Keratinocyte (primary cell): ENCODE measurements at regions not wholly inside any gene's neighbourhood (a gene's known extent, or its start where the extent isn't known, plus 50 kb on each side); places are given as distances from the start of the nearest gene placed in this dataset.

Source experiments
- DNase-seq: peaks from one replicate; pipeline ENCODE4 v3.0.0-alpha.2; 2011; ENCODE audit warnings: low read depth, missing footprints, low spot score
- FAIRE-seq: peaks from 2 replicates; lab custom pipeline; 2011; peaks lifted over from hg19 to GRCh38; lab: Jason Lieb, UNC
- H2AFZ ChIP-seq: 2 replicates; pipeline ENCODE4 v1.6.0; 2012; ENCODE audit warnings: low read length, control low read depth, inconsistent platforms; ENCODE audit not compliant: control insufficient read depth
- H3K27ac ChIP-seq: 2 replicates; pipeline ENCODE4 v1.5.1; 2011; ENCODE audit warnings: low read length; ENCODE audit not compliant: control insufficient read depth, insufficient read depth
- H3K27me3 ChIP-seq: 3 replicates; pipeline ENCODE4 v1.6.0; 2011; ENCODE audit warnings: low read length; ENCODE audit not compliant: control insufficient read depth, insufficient read depth; ENCODE audit errors: extremely low read depth
- H3K36me3 ChIP-seq, 2 experiments: 2 replicates in 1 of 2; 3 replicates in 1 of 2; pipeline ENCODE4 v1.5.1; 2011; ENCODE audit warnings: low read length in 2 of 2, mild to moderate bottlenecking in 1 of 2; ENCODE audit not compliant: control insufficient read depth in 2 of 2, insufficient read depth in 2 of 2; ENCODE audit errors: extremely low read depth in 1 of 2
- H3K4me1 ChIP-seq: 3 replicates; pipeline ENCODE4 v1.5.1; 2011; ENCODE audit warnings: low read length; ENCODE audit not compliant: control insufficient read depth, insufficient read depth; ENCODE audit errors: extremely low read depth
- H3K4me2 ChIP-seq: 3 replicates; pipeline ENCODE4 v1.6.0; 2011; ENCODE audit warnings: low read depth, low read length; ENCODE audit not compliant: control insufficient read depth, insufficient read depth; ENCODE audit errors: extremely low read depth
- H3K4me3 ChIP-seq, 3 experiments: fragments of 200-600 bp in 1 of 3; sonication (generic) in 1 of 3; 2 replicates in 2 of 3; 3 replicates in 1 of 3; pipeline ENCODE4 v1.5.1; 2011 to 2016; ENCODE audit warnings: low read length in 3 of 3, mild to moderate bottlenecking in 3 of 3, control low read depth in 2 of 3, inconsistent platforms in 1 of 3, low read depth in 1 of 3, mixed read lengths in 1 of 3, mixed run types in 1 of 3, moderate library complexity in 1 of 3; ENCODE audit not compliant: control insufficient read depth in 2 of 3, insufficient read depth in 2 of 3; ENCODE audit errors: extremely low read depth in 1 of 3
- H3K79me2 ChIP-seq: 2 replicates; pipeline ENCODE4 v1.6.0; 2012; ENCODE audit warnings: low read length; ENCODE audit not compliant: control insufficient read depth, insufficient read depth
- H3K9ac ChIP-seq: 3 replicates; pipeline ENCODE4 v1.6.0; 2011; ENCODE audit warnings: low read length; ENCODE audit not compliant: control insufficient read depth, insufficient read depth; ENCODE audit errors: extremely low read depth
- H3K9me1 ChIP-seq: 3 replicates; pipeline ENCODE4 v1.6.0; 2011; ENCODE audit warnings: low read length; ENCODE audit not compliant: control insufficient read depth, insufficient read depth; ENCODE audit errors: extremely low read depth
- H3K9me3 ChIP-seq: 2 replicates; pipeline ENCODE4 v1.5.1; 2012; ENCODE audit warnings: low read depth, low read length; ENCODE audit not compliant: control insufficient read depth
- H4K20me1 ChIP-seq: 3 replicates; pipeline ENCODE4 v1.6.0; 2011; ENCODE audit warnings: low read length; ENCODE audit not compliant: control insufficient read depth, insufficient read depth; ENCODE audit errors: extremely low read depth
- EZH2 ChIP-seq: IDR thresholded peaks from one replicate; pipeline ENCODE4 v1.6.1; 2012; ENCODE audit warnings: inconsistent platforms, mild to moderate bottlenecking, low read length, moderate library complexity
- dilution Hi-C: fragments of 300-500 bp; cut with MboI; formaldehyde crosslinking; loops from one replicate; pipeline ENCODE4 v1.7.0; 2020; ENCODE audit warnings: low sequenced_read_pairs; ENCODE audit not compliant: extremely low pct_ligation_motif_present
- TF ChIP-seq, protein P1 (sequence below), 3 experiments: IDR thresholded peaks in 1 of 3; conservative IDR thresholded peaks in 1 of 3; optimal IDR thresholded peaks in 1 of 3; 2 replicates in 2 of 3; 3 replicates in 1 of 3; pipeline versions ENCODE3 to v1.5.1; 2011; ENCODE audit warnings: low read length in 3 of 3, mild to moderate bottlenecking in 3 of 3, moderate library complexity in 2 of 3, control low read depth in 1 of 3, inconsistent platforms in 1 of 3; ENCODE audit not compliant: insufficient read depth in 2 of 3; ENCODE audit errors: extremely low read depth in 1 of 3

GRCh38 chr4:161222889-161223288 lies 940.9 kb downstream of the FSTL5 start:
- no peak for FAIRE-seq
- Histone ChIP-seq H3K36me3 (no peaks in the 10 kb centered on the region), H4K20me1 (no peaks in the 10 kb centered on the region), H3K27me3 (no peaks in the 10 kb centered on the region), H3K4me1 (no peaks in the 10 kb centered on the region), H2AFZ (no peak overlapping the region), H3K27ac (no peak overlapping the region), H3K9me1 (no peaks in the 10 kb centered on the region), H3K79me2 (no peaks in the 10 kb centered on the region), H3K9me3 (no peaks in the 10 kb centered on the region), H3K4me2 (no peak overlapping the region), H3K9ac (no peak overlapping the region), H3K4me3 (no peak overlapping the region)
- TF ChIP-seq, protein P1, sequence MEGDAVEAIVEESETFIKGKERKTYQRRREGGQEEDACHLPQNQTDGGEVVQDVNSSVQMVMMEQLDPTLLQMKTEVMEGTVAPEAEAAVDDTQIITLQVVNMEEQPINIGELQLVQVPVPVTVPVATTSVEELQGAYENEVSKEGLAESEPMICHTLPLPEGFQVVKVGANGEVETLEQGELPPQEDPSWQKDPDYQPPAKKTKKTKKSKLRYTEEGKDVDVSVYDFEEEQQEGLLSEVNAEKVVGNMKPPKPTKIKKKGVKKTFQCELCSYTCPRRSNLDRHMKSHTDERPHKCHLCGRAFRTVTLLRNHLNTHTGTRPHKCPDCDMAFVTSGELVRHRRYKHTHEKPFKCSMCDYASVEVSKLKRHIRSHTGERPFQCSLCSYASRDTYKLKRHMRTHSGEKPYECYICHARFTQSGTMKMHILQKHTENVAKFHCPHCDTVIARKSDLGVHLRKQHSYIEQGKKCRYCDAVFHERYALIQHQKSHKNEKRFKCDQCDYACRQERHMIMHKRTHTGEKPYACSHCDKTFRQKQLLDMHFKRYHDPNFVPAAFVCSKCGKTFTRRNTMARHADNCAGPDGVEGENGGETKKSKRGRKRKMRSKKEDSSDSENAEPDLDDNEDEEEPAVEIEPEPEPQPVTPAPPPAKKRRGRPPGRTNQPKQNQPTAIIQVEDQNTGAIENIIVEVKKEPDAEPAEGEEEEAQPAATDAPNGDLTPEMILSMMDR (optimal IDR thresholded peaks at IDR 0.05 in 1 of 3, IDR thresholded peaks at IDR 0.05 in 1 of 3, conservative IDR thresholded peaks at IDR 0.05 in 1 of 3; ENCODE audit: extremely low read depth in 1 of 3, insufficient read depth in 2 of 3, low read length in 3 of 3), result no peak
- TF ChIP-seq EZH2, result no peak
- no peak for DNase-seq
- dilution Hi-C loops, result no loop called here

- dilution Hi-C loops, result no loop called here
- FAIRE-seq, result no peak
Measured at GRCh38 chr4:161208564-161208963, 955.2 kb downstream of the FSTL5 start.

More at GRCh38 chr4:161208564-161208963, 955.2 kb downstream of the FSTL5 start:
- Histone ChIP-seq H3K27ac (no peak overlapping the region), H3K36me3 (no peaks in the 10 kb centered on the region), H3K4me1 (no peaks in the 10 kb centered on the region), H3K9ac (no peak overlapping the region), H3K4me3 (no peak overlapping the region), H2AFZ (no peak overlapping the region), H3K79me2 (no peaks in the 10 kb centered on the region), H4K20me1 (no peaks in the 10 kb centered on the region), H3K9me3 (no peaks in the 10 kb centered on the region), H3K27me3 (no peaks in the 10 kb centered on the region), H3K4me2 (no peak overlapping the region), H3K9me1 (no peaks in the 10 kb centered on the region)
- TF ChIP-seq, protein P1 (optimal IDR thresholded peaks at IDR 0.05 in 1 of 3, IDR thresholded peaks at IDR 0.05 in 1 of 3, conservative IDR thresholded peaks at IDR 0.05 in 1 of 3; ENCODE audit: extremely low read depth in 1 of 3, insufficient read depth in 2 of 3, low read length in 3 of 3), result no peak
- TF ChIP-seq EZH2, result no peak
- no peak for DNase-seq
